K562 (cell line): ENCODE measurements at regions not wholly inside any gene's neighbourhood (a gene's known extent, or its start where the extent isn't known, plus 50 kb on each side); places are given as distances from the start of the nearest gene placed in this dataset.

Experiments
- ATAC-seq: fragments of 200-7000 bp; cut with Tn5 transposase; 3 replicates; pipeline ENCODE4 v1.9.1; 2020; ENCODE audit warnings: moderate library complexity
- BruUV-seq: library from RNA; stranded (reverse); fragments of 400-500 nt; replicated peaks from 2 replicates; lab custom pipeline; 2021; lab: Mats Ljungman, UMichigan
- CTCF ChIA-PET: fragments of 300-600 bp; formaldehyde crosslinking; extraction: SDS; loops from one replicate; lab custom pipeline; 2021; ENCODE audit warnings: low intra/inter-chr PET ratio; lab: Yijun Ruan, JAX
- POLR2A ChIA-PET: fragments of 300-600, 350-650 bp; sonication (Branson Sonifier 250); formaldehyde crosslinking; extraction: SDS; loops from one replicate; lab custom pipeline; 2021; ENCODE audit warnings: antibody characterized with exemption, inconsistent platforms; lab: Yijun Ruan, JAX
- DNase-seq, 4 experiments: peaks; one replicate each; pipeline versions ENCODE4 v3.0.0 to v3.0.0-alpha.2; 2011 to 2018; ENCODE audit warnings: low spot score in 3 of 4, mixed read lengths in 3 of 4; ENCODE audit errors: extremely low read depth in 1 of 4
- FAIRE-seq: peaks from 2 replicates; lab custom pipeline; 2011; peaks lifted over from hg19 to GRCh38; lab: Jason Lieb, UNC
- H2AFZ ChIP-seq: 2 replicates; pipeline ENCODE4 v1.6.0; 2011; ENCODE audit warnings: low read depth, low read length, control low read depth, inconsistent platforms
- H3K27ac ChIP-seq: fragments of 200-600 bp; 3 replicates; pipeline ENCODE4 v1.8.0; 2011; ENCODE audit warnings: low read depth, mild to moderate bottlenecking, control low read depth, inconsistent platforms, low read length, moderate library complexity, mixed read lengths; ENCODE audit errors: extremely low read depth
- H3K27me3 ChIP-seq, 2 experiments: fragments of 300-600 bp in 1 of 2; 2 replicates in 1 of 2; 3 replicates in 1 of 2; pipeline versions ENCODE4 v1.6.0 to v1.8.0; 2011; ENCODE audit warnings: inconsistent platforms in 2 of 2, low read length in 2 of 2, mild to moderate bottlenecking in 1 of 2, mixed read lengths in 1 of 2, moderate library complexity in 1 of 2; ENCODE audit not compliant: control insufficient read depth in 2 of 2, insufficient read depth in 2 of 2
- H3K36me3 ChIP-seq: fragments of 300-600 bp; 3 replicates; pipeline ENCODE4 v1.8.0; 2011; ENCODE audit warnings: mild to moderate bottlenecking, low read length, inconsistent platforms; ENCODE audit not compliant: control insufficient read depth, insufficient read depth
- H3K4me1 ChIP-seq, 2 experiments: fragments of 200-600 bp in 1 of 2; replicated peaks in 1 of 2; 2 replicates in 1 of 2; 3 replicates in 1 of 2; pipeline versions ENCODE4 v1.5.1 to v1.8.0; 2011; ENCODE audit warnings: inconsistent platforms in 2 of 2, low read length in 2 of 2, mild to moderate bottlenecking in 1 of 2, mixed read lengths in 1 of 2, moderate library complexity in 1 of 2; ENCODE audit not compliant: control insufficient read depth in 2 of 2, insufficient read depth in 2 of 2
- H3K4me2 ChIP-seq: 2 replicates; pipeline ENCODE4 v1.6.1; 2011; ENCODE audit warnings: low read length, control low read depth, inconsistent platforms, mixed read lengths; ENCODE audit not compliant: insufficient read depth
- H3K4me3 ChIP-seq: fragments of 200-600 bp; sonication (generic), shearing (Covaris generic); 2 replicates; pipeline ENCODE4 v1.5.1; 2016; ENCODE audit warnings: control low read depth, inconsistent platforms
- H3K79me2 ChIP-seq: fragments of 200-600 bp; 3 replicates; pipeline ENCODE4 v1.8.0; 2011; ENCODE audit warnings: low read length, inconsistent platforms; ENCODE audit not compliant: control insufficient read depth, insufficient read depth
- H3K9ac ChIP-seq, 2 experiments: 2 replicates each; pipeline versions ENCODE4 v1.6.0 to v1.6.1; 2011; ENCODE audit warnings: low read depth in 2 of 2, low read length in 2 of 2, control low read depth in 1 of 2, inconsistent platforms in 1 of 2, mild to moderate bottlenecking in 1 of 2, mixed read lengths in 1 of 2; ENCODE audit not compliant: insufficient read depth in 1 of 2
- H3K9me1 ChIP-seq: one replicate; pipeline ENCODE4 v1.6.0; 2011; ENCODE audit warnings: inconsistent platforms, mild to moderate bottlenecking, low read length, moderate library complexity; ENCODE audit not compliant: control insufficient read depth, insufficient read depth
- H3K9me3 ChIP-seq: replicated peaks from 2 replicates; pipeline ENCODE4 v1.5.1; 2011; ENCODE audit warnings: low read depth, low read length, inconsistent platforms; ENCODE audit not compliant: control insufficient read depth, insufficient read depth
- H4K20me1 ChIP-seq: replicated peaks from 2 replicates; pipeline ENCODE4 v1.6.1; 2011; ENCODE audit warnings: low read length, inconsistent platforms, mixed read lengths; ENCODE audit not compliant: control insufficient read depth, insufficient read depth
- DPF2 ChIP-seq: fragments of 450-650 bp; IDR thresholded peaks from 2 replicates; pipeline ENCODE4 v1.6.1; 2016
- THRA ChIP-seq: fragments of 450-650 bp; IDR thresholded peaks from 2 replicates; pipeline ENCODE4 v1.6.1; 2017; ENCODE audit warnings: mild to moderate bottlenecking, moderate library complexity
- ZNF23 ChIP-seq: fragments of 250-450 bp; sonication (Bioruptor Pico); IDR thresholded peaks from 2 replicates; pipeline ENCODE4 v1.4.0; 2020; ENCODE audit warnings: mild to moderate bottlenecking
- WGBS: fragments of 100-300 bp; shearing (Covaris generic); methylation state at CpG from one replicate; pipeline ENCODE4 v1.1.6; 2016; ENCODE audit warnings: low coverage, mixed read lengths; ENCODE audit not compliant: insufficient coverage; ENCODE audit errors: missing lambda C conversion rate; 5-methylcytosine and 5-hydroxymethylcytosine counted together
- in situ Hi-C: fragments of 300-500 bp; cut with MboI; formaldehyde crosslinking; loops from 4 replicates; pipeline ENCODE4 v1.15.0; 2018; ENCODE audit warnings: inconsistent platforms, mixed read lengths
- intact Hi-C: fragments of 100-400 bp; cut with micrococcal nuclease; formaldehyde crosslinking; loops from 2 replicates; pipeline ENCODE4 v1.14.2; 2022

GRCh38 chr2:16272038-16272788 lies 331.9 kb downstream of the MYCN start:
- ATAC-seq = no peak
- POLR2A ChIA-PET = no interaction called here

More at GRCh38 chr2:16272038-16272788, 331.9 kb downstream of the MYCN start:
- CTCF ChIA-PET = no interaction called here
- WGBS = 2% methylated on average over 10 of the region's 10 CpGs
- Histone ChIP-seq H3K4me1 (no peaks in the 10 kb centered on the region), H3K9ac (no peak overlapping the region), H3K27me3 (no peaks in the 10 kb centered on the region), H2AFZ (no peak overlapping the region), H4K20me1 (no peaks in the 10 kb centered on the region), H3K79me2 (no peaks in the 10 kb centered on the region), H3K27ac (no peak overlapping the region), H3K4me2 (no peak overlapping the region), H3K36me3 (no peaks in the 10 kb centered on the region), H3K9me1 (no peaks in the 10 kb centered on the region), H3K4me3 (no peak overlapping the region), H3K9me3 (no peaks in the 10 kb centered on the region)
- in situ Hi-C loops = no loop called here
- intact Hi-C loops = no loop called here
- FAIRE-seq (no peak), DNase-seq (no peak)
- TF ChIP-seq ZNF23 (no peak), DPF2 (no peak), THRA (no peak)
- no TSS peak for BruUV-seq
